SK-N-MC (cell line): ENCODE measurements at regions not wholly inside any gene's neighbourhood (a gene's known extent, or its start where the extent isn't known, plus 50 kb on each side); places are given as distances from the start of the nearest gene placed in this dataset.

ENCODE experiments used
- DNase-seq: peaks from one replicate; pipeline ENCODE4 v3.0.0-alpha.2; 2011; ENCODE audit warnings: low read depth, low spot score
- H3K27ac ChIP-seq: fragments of 200-600 bp; sonication (generic); 2 replicates; pipeline ENCODE4 v1.5.1; 2016; ENCODE audit warnings: mixed run types
- H3K36me3 ChIP-seq: fragments of 200-600 bp; sonication (generic); 2 replicates; pipeline ENCODE4 v1.6.1; 2017; ENCODE audit warnings: antibody characterized with exemption, low read length, mixed read lengths; ENCODE audit not compliant: insufficient read depth
- H3K4me3 ChIP-seq: fragments of 200-600 bp; sonication (generic); 2 replicates; pipeline ENCODE4 v1.5.1; 2016
- H3K9ac ChIP-seq: fragments of 200-600 bp; sonication (generic); 2 replicates; pipeline ENCODE4 v1.8.0; 2017; ENCODE audit warnings: mixed run types, mixed read lengths; ENCODE audit not compliant: insufficient read length
- H3K9me3 ChIP-seq: fragments of 200-600 bp; sonication (generic); 2 replicates; pipeline ENCODE4 v1.6.1; 2017; ENCODE audit warnings: low read depth, mild to moderate bottlenecking, antibody characterized with exemption, low read length, moderate library complexity, mixed read lengths
- EZH2 ChIP-seq: fragments of 200-600 bp; sonication (generic); IDR thresholded peaks from one replicate; pipeline ENCODE4 v1.6.1; 2017; ENCODE audit warnings: antibody characterized with exemption
- FOXP2 ChIP-seq: optimal IDR thresholded peaks from 2 replicates; pipeline ENCODE3; 2011; ENCODE audit warnings: mild to moderate bottlenecking, moderate library complexity; ENCODE audit not compliant: insufficient read depth; ENCODE audit errors: extremely low read length, control extremely low read depth
- POLR2AphosphoS5 ChIP-seq: IDR thresholded peaks from 2 replicates; pipeline ENCODE4 v1.6.1; 2012; ENCODE audit warnings: mild to moderate bottlenecking, low read depth, low read length, borderline replicate concordance

GRCh38 chr7:115132096-115132495, 210.2 kb downstream of the MDFIC start:
- DNase-seq, result no peak
- no peak for TF ChIP-seq FOXP2
- TF ChIP-seq POLR2AphosphoS5, result no peak
- no peak for TF ChIP-seq EZH2

GRCh38 chr7:115128154-115128553, 206.3 kb downstream of the MDFIC start:
- DNase-seq, result no peak
- no peaks in the 10 kb centered on the region for H3K36me3 ChIP-seq
- TF ChIP-seq EZH2, result no peak
- TF ChIP-seq FOXP2, result no peak
- TF ChIP-seq POLR2AphosphoS5, result no peak
- H3K4me3 ChIP-seq, result no peak overlapping the region
- no peak overlapping the region for H3K27ac ChIP-seq
- H3K9ac ChIP-seq, result no peak overlapping the region
- H3K9me3 ChIP-seq, result no peaks in the 10 kb centered on the region

More at GRCh38 chr7:115132096-115132495, 210.2 kb downstream of the MDFIC start:
- H3K9ac ChIP-seq, result no peak overlapping the region
- no peaks in the 10 kb centered on the region for H3K36me3 ChIP-seq
- H3K27ac ChIP-seq, result no peak overlapping the region
- H3K9me3 ChIP-seq, result no peaks in the 10 kb centered on the region
- no peak overlapping the region for H3K4me3 ChIP-seq

GRCh38 chr7:115127399-115128021, 205.6 kb downstream of the MDFIC start:
- Histone ChIP-seq H3K4me3 (no peak overlapping the region), H3K9me3 (no peaks in the 10 kb centered on the region), H3K27ac (no peak overlapping the region), H3K36me3 (no peaks in the 10 kb centered on the region), H3K9ac (no peak overlapping the region)
- no peak for DNase-seq
- TF ChIP-seq EZH2 (no peak), POLR2AphosphoS5 (no peak), FOXP2 (no peak)

GRCh38 chr7:115125750-115126149, 203.9 kb downstream of the MDFIC start:
- Histone ChIP-seq H3K36me3 (no peaks in the 10 kb centered on the region), H3K4me3 (no peak overlapping the region), H3K9ac (no peak overlapping the region), H3K27ac (no peak overlapping the region), H3K9me3 (no peaks in the 10 kb centered on the region)
- DNase-seq, result no peak
- TF ChIP-seq POLR2AphosphoS5 (no peak), EZH2 (no peak), FOXP2 (no peak)

GRCh38 chr7:115125312-115125711, 203.4 kb downstream of the MDFIC start:
- Histone ChIP-seq H3K9ac (no peak overlapping the region), H3K4me3 (no peak overlapping the region), H3K9me3 (no peaks in the 10 kb centered on the region), H3K36me3 (no peaks in the 10 kb centered on the region), H3K27ac (no peak overlapping the region)
- TF ChIP-seq FOXP2 (no peak), POLR2AphosphoS5 (no peak), EZH2 (no peak)
- no peak for DNase-seq

- H3K36me3 ChIP-seq, result no peaks in the 10 kb centered on the region
- DNase-seq, result no peak
- no peak overlapping the region for H3K27ac ChIP-seq
- H3K4me3 ChIP-seq, result no peak overlapping the region
- TF ChIP-seq POLR2AphosphoS5 (no peak), EZH2 (no peak), FOXP2 (no peak)
- H3K9ac ChIP-seq, result no peak overlapping the region
- no peaks in the 10 kb centered on the region for H3K9me3 ChIP-seq
Observed at GRCh38 chr7:115124409-115124939, 202.6 kb downstream of the MDFIC start.

- Histone ChIP-seq H3K4me3 (no peak overlapping the region), H3K9ac (no peak overlapping the region), H3K9me3 (no peaks in the 10 kb centered on the region), H3K27ac (no peak overlapping the region), H3K36me3 (no peaks in the 10 kb centered on the region)
- no peak for DNase-seq
- no peak for TF ChIP-seq EZH2
- TF ChIP-seq POLR2AphosphoS5, result no peak
- no peak for TF ChIP-seq FOXP2
Observed at GRCh38 chr7:115123441-115123840, 201.5 kb downstream of the MDFIC start.

GRCh38 chr7:115122388-115122787, 200.5 kb downstream of the MDFIC start:
- TF ChIP-seq FOXP2 (peak; percentile 84), POLR2AphosphoS5 (no peak; the same call in 1 of the 2 replicates)
- H3K9ac ChIP-seq, result no peak overlapping the region
- H3K9me3 ChIP-seq, result no peaks in the 10 kb centered on the region
- H3K27ac ChIP-seq, result peak overlapping the region; percentile 30; the same call in 1 of the 2 replicates
- DNase-seq, result peak; percentile 55
- no peaks in the 10 kb centered on the region for H3K36me3 ChIP-seq
- H3K4me3 ChIP-seq, result peak overlapping the region; percentile 36
